GM12892 (cell line): ENCODE measurements at regions not wholly inside any gene's neighbourhood (a gene's known extent, or its start where the extent isn't known, plus 50 kb on each side); places are given as distances from the start of the nearest gene placed in this dataset.

Experiments used
- POLR2A ChIP-seq: IDR thresholded peaks from 2 replicates; pipeline ENCODE4 v1.6.1; 2011; ENCODE audit warnings: low read depth, low read length, control low read depth
- POLR2AphosphoS5 ChIP-seq: IDR thresholded peaks from 2 replicates; pipeline ENCODE4 v1.6.1; 2011; ENCODE audit warnings: low read depth, low read length, control low read depth

GRCh38 chr7:46791188-46791587 is 790.7 kb downstream of the TNS3 start:
- TF ChIP-seq POLR2A (no peak), POLR2AphosphoS5 (no peak)
